ENCODE measurements at regions not wholly inside any gene's neighbourhood (a gene's known extent, or its start where the extent isn't known, plus 50 kb on each side); places are given as distances from the start of the nearest gene placed in this dataset.

GRCh38 chr6:14040042-14040441 lies 77.5 kb upstream of the CD83 start:
- TF ChIP-seq CTCF (optimal IDR thresholded peaks at IDR 0.05 in 1 of 3, IDR thresholded peaks at IDR 0.05 in 1 of 3, conservative IDR thresholded peaks at IDR 0.05 in 1 of 3; ENCODE audit: extremely low read depth in 1 of 3, insufficient read depth in 2 of 3, low read length in 3 of 3): no peak
- no peak for TF ChIP-seq EZH2 (IDR thresholded peaks at IDR 0.05; ENCODE audit: low read length)
